SK-N-SH treated with all-trans-retinoic acid at 6 μM for 48 hours (cell line): ENCODE measurements at regions not wholly inside any gene's neighbourhood (a gene's known extent, or its start where the extent isn't known, plus 50 kb on each side); places are given as distances from the start of the nearest gene placed in this dataset.

Source experiments
- ARNTL ChIP-seq: fragments of 450-650 bp; formaldehyde crosslinking; IDR thresholded peaks from 2 replicates; pipeline ENCODE4 v1.5.0; 2020; ENCODE audit warnings: low read depth, mild to moderate bottlenecking, moderate library complexity, borderline replicate concordance
- RARB ChIP-seq: fragments of 250-450 bp; sonication (Bioruptor Pico); IDR thresholded peaks from 2 replicates; pipeline ENCODE4 v1.8.0; 2021; ENCODE audit warnings: mild to moderate bottlenecking, moderate library complexity
- TOX ChIP-seq: fragments of 250-450 bp; sonication (Bioruptor Pico); IDR thresholded peaks from 2 replicates; pipeline ENCODE4 v1.8.0; 2021; ENCODE audit warnings: mild to moderate bottlenecking, moderate library complexity, borderline replicate concordance
- ZC3H10 ChIP-seq: fragments of 250-450 bp; sonication (Bioruptor Pico); IDR thresholded peaks from 2 replicates; pipeline ENCODE4 v1.5.1; 2021; ENCODE audit warnings: mild to moderate bottlenecking, moderate library complexity
- ZFP3 ChIP-seq: fragments of 250-450 bp; sonication (Bioruptor Pico); IDR thresholded peaks from 2 replicates; pipeline ENCODE4 v1.5.0; 2020; ENCODE audit warnings: mild to moderate bottlenecking, moderate library complexity

DNA sequence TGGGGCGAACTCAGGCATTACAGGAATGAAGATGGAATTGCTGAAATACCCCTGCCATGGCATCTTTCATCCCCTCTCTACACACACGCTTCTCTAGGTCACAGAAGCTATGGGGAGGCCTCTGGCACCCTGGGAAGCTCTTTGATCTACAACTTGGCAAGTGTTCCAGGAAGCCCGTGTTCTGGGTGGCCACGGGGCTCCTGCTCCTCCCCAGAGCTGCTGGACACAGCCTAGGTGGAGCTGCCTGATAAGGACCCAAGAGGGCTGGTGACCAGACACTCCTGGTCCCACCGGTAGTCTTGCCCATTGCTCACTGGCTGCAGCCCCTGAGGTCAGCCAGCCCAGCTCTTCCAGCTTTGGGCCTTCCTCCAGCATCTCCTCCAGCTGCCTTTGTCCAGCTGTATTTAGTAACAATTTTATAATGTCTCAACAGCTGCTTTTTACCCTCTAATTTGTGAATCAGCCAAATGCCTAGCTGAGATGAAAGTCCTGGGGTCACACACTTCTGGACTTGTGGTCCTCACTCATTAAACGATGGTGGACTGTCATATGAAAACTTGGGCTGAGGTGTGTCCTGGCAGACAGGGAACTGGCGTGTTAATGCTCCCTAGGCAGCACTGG is 72.8 kb upstream of the SPATA13 start:
- TF ChIP-seq RARB (CRISPR knock-in tag) (no peak), TOX (CRISPR knock-in tag) (no peak), ZC3H10 (no peak), ARNTL (CRISPR knock-in tag) (no peak), ZFP3 (CRISPR knock-in tag) (no peak)
